Right lobe of liver (tissue), 4 donors: ENCODE measurements at regions not wholly inside any gene's neighbourhood (a gene's known extent, or its start where the extent isn't known, plus 50 kb on each side); places are given as distances from the start of the nearest gene placed in this dataset.

Experiments used
- POLR2A ChIP-seq: fragments of 450-650 bp; IDR thresholded peaks from one replicate; pipeline ENCODE4 v1.6.1; 2017; ENCODE audit warnings: antibody characterized with exemption, mild to moderate bottlenecking
- TF ChIP-seq, protein P1 (sequence below), 4 donors: fragments of 200-600 bp in 3 of 4; fragments of 450-650 bp in 1 of 4; IDR thresholded peaks; one replicate each; pipeline versions ENCODE4 v1.5.1 to v1.8.0; 2016 to 2022; ENCODE audit warnings: antibody characterized with exemption in 4 of 4, mild to moderate bottlenecking in 2 of 4
- donor health status: DM: no; HTN: no; CAD: no.
- donor health status: DM: no; HTN: no; CAD: no.
- donor health status: DM: no; HTN: yes; CAD: no.

DNA sequence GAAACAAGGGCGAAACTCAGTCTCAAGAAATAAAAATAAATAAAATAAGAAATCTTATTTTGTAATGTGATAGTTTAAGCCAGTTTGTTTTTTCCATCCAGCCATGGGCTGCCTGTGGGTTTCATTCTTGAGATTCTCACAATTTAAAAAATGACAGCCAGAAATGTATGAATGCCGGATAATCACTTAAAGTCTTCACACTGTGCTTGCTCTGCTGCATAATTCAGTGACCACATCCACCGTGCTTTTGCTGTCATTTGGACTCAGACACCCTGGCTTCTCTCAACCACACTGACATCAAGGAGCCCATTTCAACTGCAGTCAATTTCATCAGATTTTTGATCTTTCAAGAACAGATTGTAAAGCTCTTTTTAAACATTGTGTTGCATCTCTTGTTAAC lies 61.0 kb upstream of the DAPK1 start:
- no peak for TF ChIP-seq POLR2A
- TF ChIP-seq, protein P1, sequence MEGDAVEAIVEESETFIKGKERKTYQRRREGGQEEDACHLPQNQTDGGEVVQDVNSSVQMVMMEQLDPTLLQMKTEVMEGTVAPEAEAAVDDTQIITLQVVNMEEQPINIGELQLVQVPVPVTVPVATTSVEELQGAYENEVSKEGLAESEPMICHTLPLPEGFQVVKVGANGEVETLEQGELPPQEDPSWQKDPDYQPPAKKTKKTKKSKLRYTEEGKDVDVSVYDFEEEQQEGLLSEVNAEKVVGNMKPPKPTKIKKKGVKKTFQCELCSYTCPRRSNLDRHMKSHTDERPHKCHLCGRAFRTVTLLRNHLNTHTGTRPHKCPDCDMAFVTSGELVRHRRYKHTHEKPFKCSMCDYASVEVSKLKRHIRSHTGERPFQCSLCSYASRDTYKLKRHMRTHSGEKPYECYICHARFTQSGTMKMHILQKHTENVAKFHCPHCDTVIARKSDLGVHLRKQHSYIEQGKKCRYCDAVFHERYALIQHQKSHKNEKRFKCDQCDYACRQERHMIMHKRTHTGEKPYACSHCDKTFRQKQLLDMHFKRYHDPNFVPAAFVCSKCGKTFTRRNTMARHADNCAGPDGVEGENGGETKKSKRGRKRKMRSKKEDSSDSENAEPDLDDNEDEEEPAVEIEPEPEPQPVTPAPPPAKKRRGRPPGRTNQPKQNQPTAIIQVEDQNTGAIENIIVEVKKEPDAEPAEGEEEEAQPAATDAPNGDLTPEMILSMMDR (IDR thresholded peaks at IDR 0.05): no peak
